Spleen (tissue), 11 donors: ENCODE measurements at regions not wholly inside any gene's neighbourhood (a gene's known extent, or its start where the extent isn't known, plus 50 kb on each side); places are given as distances from the start of the nearest gene placed in this dataset.

ENCODE experiments used
- DNase-seq: peaks from one replicate; pipeline ENCODE4 v3.0.0-alpha.2; 2020
- H3K27ac ChIP-seq, 8 donors: fragments of 200-600 bp; sonication (generic) in 7 of 8; 1 replicate in 4 of 8; 2 replicates in 4 of 8; pipeline versions ENCODE4 v1.5.0 to v1.8.0; 2016 to 2021; ENCODE audit warnings: inconsistent platforms in 4 of 8, mild to moderate bottlenecking in 4 of 8, moderate library complexity in 1 of 8
- H3K27me3 ChIP-seq, 7 donors: fragments of 200-600 bp; sonication (generic) in 6 of 7; replicated peaks in 1 of 7; 1 replicate in 4 of 7; 2 replicates in 3 of 7; pipeline versions ENCODE4 v1.5.0 to v1.8.0; 2016 to 2021; ENCODE audit warnings: inconsistent platforms in 3 of 7, mild to moderate bottlenecking in 1 of 7
- H3K36me3 ChIP-seq, 6 donors: fragments of 200-600 bp; sonication (generic) in 5 of 6; 1 replicate in 4 of 6; 2 replicates in 2 of 6; pipeline versions ENCODE4 v1.5.0 to v1.8.0; 2016 to 2021; ENCODE audit warnings: inconsistent platforms in 2 of 6
- H3K4me1 ChIP-seq, 6 donors: fragments of 200-600 bp; sonication (generic) in 5 of 6; 1 replicate in 3 of 6; 2 replicates in 3 of 6; pipeline versions ENCODE4 v1.5.0 to v1.8.0; 2016 to 2021; ENCODE audit warnings: inconsistent platforms in 3 of 6
- H3K4me3 ChIP-seq, 8 donors: fragments of 200-600 bp; sonication (generic) in 7 of 8; 1 replicate in 4 of 8; 2 replicates in 4 of 8; pipeline versions ENCODE4 v1.5.0 to v1.8.0; 2016 to 2021; ENCODE audit warnings: inconsistent platforms in 4 of 8, mild to moderate bottlenecking in 4 of 8, moderate library complexity in 2 of 8
- H3K9me3 ChIP-seq, 8 donors: fragments of 200-600 bp; sonication (generic) in 7 of 8; 1 replicate in 4 of 8; 2 replicates in 4 of 8; pipeline versions ENCODE4 v1.5.0 to v1.8.0; 2016 to 2021; ENCODE audit warnings: inconsistent platforms in 4 of 8
- POLR2A ChIP-seq, 3 donors: fragments of 450-650 bp; IDR thresholded peaks; one replicate each; pipeline ENCODE4 v1.5.1; 2017; ENCODE audit warnings: antibody characterized with exemption in 3 of 3, mild to moderate bottlenecking in 1 of 3
- POLR2AphosphoS5 ChIP-seq, 3 donors: sonication (generic); formaldehyde crosslinking; IDR thresholded peaks; one replicate each; pipeline ENCODE4 v1.5.1; 2017; ENCODE audit warnings: antibody characterized with exemption in 3 of 3
- WGBS, 5 donors: extraction: QIAGEN DNeasy Blood & Tissue Kit in 3 of 5; methylation state at CpG; one replicate each; pipeline versions ENCODE4 v1.1.5 to v1.1.7; 2013 to 2018; 5-methylcytosine and 5-hydroxymethylcytosine counted together
- intact Hi-C: fragments of 100-400 bp; cut with DNase I; formaldehyde crosslinking; loops from one replicate; pipeline ENCODE4 v1.15.0; 2023; ENCODE audit warnings: low total_unique reads
- TF ChIP-seq, protein P1 (sequence below), 11 experiments: fragments of 200-600 bp in 7 of 11; fragments of 450-650 bp in 4 of 11; sonication (generic) in 4 of 11; IDR thresholded peaks in 8 of 11; conservative IDR thresholded peaks in 3 of 11; 1 replicate in 7 of 11; 2 replicates in 4 of 11; pipeline versions ENCODE4 v1.4.0 to v1.8.0; 2016 to 2021; ENCODE audit warnings: antibody characterized with exemption in 11 of 11, inconsistent platforms in 4 of 11, mild to moderate bottlenecking in 1 of 11
- donor health status: healthy with polysubstance abuse.
- donor health status: DM: no; HTN: no; CAD: no; lungs with moderate emphysema.
- donor health status: DM: no; HTN: no; CAD: no.
- donor health status: Bipolar disorder and iron deficiency.
- donor health status: healthy.
- donor health status: DM: no; HTN: no; CAD: no.
- donor health status: DM: yes; HTN: yes; CAD: no.

DNA sequence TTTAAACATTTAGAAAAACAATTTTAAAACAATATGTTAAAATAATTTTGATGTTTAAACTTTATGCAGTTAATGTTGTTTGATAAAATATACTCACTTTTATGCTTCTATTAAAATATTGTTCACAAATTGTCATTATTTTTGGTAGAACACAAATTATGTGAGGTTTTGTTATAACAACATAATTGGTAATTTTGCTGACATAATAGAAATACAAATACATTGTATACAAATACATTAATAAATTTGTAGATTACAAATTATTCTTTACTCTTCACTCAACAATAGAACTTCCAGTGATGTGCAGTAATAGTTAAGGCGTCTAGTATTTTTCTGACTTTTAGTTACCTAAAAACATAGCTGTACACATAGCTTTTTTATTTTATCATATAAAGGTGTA lies 1472.4 kb upstream of the ADGRL3 start:
- intact Hi-C loops = no loop called here
- no peak overlapping the region for H3K4me3 ChIP-seq
- H3K27ac ChIP-seq = no peak overlapping the region
- H3K4me1 ChIP-seq = no peaks in the 10 kb centered on the region
- H3K36me3 ChIP-seq = no peaks in the 10 kb centered on the region
- 83 to 94% (median 89%) methylated on average over 1 of the region's 1 CpG for WGBS, 5 donors
- H3K27me3 ChIP-seq = no peaks in the 10 kb centered on the region
- TF ChIP-seq POLR2AphosphoS5 (IDR thresholded peaks at IDR 0.05) (no peak), POLR2A (IDR thresholded peaks at IDR 0.05) (no peak)
- TF ChIP-seq, protein P1, sequence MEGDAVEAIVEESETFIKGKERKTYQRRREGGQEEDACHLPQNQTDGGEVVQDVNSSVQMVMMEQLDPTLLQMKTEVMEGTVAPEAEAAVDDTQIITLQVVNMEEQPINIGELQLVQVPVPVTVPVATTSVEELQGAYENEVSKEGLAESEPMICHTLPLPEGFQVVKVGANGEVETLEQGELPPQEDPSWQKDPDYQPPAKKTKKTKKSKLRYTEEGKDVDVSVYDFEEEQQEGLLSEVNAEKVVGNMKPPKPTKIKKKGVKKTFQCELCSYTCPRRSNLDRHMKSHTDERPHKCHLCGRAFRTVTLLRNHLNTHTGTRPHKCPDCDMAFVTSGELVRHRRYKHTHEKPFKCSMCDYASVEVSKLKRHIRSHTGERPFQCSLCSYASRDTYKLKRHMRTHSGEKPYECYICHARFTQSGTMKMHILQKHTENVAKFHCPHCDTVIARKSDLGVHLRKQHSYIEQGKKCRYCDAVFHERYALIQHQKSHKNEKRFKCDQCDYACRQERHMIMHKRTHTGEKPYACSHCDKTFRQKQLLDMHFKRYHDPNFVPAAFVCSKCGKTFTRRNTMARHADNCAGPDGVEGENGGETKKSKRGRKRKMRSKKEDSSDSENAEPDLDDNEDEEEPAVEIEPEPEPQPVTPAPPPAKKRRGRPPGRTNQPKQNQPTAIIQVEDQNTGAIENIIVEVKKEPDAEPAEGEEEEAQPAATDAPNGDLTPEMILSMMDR (IDR thresholded peaks at IDR 0.05 in 8 of 11, conservative IDR thresholded peaks at IDR 0.05 in 3 of 11) = no peak
- peaks cover 0 to 19% (median 2%) of the 10 kb centered on the region in 8 donors for H3K9me3 ChIP-seq
- DNase-seq = no peak

DNA sequence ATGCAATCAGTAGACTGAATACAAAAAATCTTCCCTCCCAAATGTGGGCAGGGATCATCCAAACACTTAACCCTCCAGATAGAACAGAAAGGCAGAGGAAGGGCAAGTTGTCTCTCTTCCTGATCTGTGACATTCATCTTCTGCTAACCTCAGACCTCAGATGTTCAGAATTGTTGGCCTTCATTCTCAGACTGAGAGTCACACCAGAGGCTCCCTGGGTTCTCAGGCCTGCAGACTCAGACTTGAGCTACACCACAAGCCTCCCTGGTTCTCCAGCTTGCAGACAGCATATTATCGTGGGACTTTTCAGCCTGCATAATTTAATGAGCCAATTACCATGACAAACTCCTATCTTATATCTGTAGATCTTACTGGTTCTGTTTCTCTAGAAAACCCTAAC lies 1471.6 kb upstream of the ADGRL3 start:
- peaks cover 0 to 16% (median 2%) of the 10 kb centered on the region in 8 donors for H3K9me3 ChIP-seq
- no peaks in the 10 kb centered on the region for H3K27me3 ChIP-seq
- no peak for DNase-seq
- H3K4me1 ChIP-seq = no peaks in the 10 kb centered on the region
- intact Hi-C loops = no loop called here
- WGBS, 5 donors = 53 to 74% (median 70%) methylated on average over 1 of the region's 1 CpG
- H3K27ac ChIP-seq = no peak overlapping the region
- TF ChIP-seq POLR2A (IDR thresholded peaks at IDR 0.05) (no peak), POLR2AphosphoS5 (IDR thresholded peaks at IDR 0.05) (no peak)
- TF ChIP-seq, protein P1 (IDR thresholded peaks at IDR 0.05 in 8 of 11, conservative IDR thresholded peaks at IDR 0.05 in 3 of 11) = no peak
- no peak overlapping the region for H3K4me3 ChIP-seq
- no peaks in the 10 kb centered on the region for H3K36me3 ChIP-seq

DNA sequence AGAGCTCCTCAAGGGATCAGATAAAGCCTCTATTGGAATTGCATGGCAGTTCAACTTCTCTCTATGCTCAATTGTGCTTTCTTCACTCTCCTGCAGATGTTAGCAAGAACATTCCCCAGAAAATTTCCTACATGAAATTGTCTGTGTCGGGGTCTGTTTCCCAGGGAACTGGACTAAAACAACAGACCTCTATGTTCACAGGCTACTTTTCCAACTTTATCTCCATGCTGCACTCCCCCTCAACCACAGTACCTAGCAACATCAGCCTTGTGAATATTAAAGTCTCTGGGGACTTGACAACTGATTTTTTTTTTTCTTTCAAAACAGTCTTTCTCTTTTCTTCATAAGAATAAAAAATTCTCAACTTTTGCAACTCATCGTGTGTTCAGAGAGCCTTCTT lies 1470.8 kb upstream of the ADGRL3 start:
- intact Hi-C loops = no loop called here
- DNase-seq = no peak
- Histone ChIP-seq H3K4me3 (no peak overlapping the region), H3K4me1 (no peaks in the 10 kb centered on the region), H3K36me3 (no peaks in the 10 kb centered on the region), H3K9me3 (peaks cover 0 to 10% (median 2%) of the 10 kb centered on the region in 8 donors), H3K27me3 (no peaks in the 10 kb centered on the region), H3K27ac (no peak overlapping the region)
- WGBS, 5 donors = 77 to 86% (median 81%) methylated on average over 2 of the region's 2 CpGs
- no peak for TF ChIP-seq POLR2AphosphoS5 (IDR thresholded peaks at IDR 0.05)
- TF ChIP-seq, protein P1 (IDR thresholded peaks at IDR 0.05 in 8 of 11, conservative IDR thresholded peaks at IDR 0.05 in 3 of 11) = no peak
- no peak for TF ChIP-seq POLR2A (IDR thresholded peaks at IDR 0.05)

DNA sequence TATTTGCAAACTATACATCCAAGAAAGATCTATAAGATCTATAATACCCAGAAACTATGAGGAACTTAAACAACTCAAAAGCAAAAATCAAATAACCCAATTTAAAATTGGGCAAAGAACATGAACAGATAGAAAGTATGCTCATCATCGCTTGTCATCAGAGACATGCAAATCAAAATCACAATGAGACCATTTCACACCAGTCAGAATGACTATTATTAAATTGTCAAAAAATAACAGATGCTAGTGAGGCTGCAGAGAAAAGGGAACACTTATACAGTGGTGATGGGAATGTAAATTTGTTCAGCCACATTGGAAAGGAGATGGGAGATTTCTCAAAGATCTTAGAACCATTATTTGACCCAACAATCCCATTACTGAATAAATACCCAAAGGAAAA lies 1451.7 kb upstream of the ADGRL3 start:
- TF ChIP-seq POLR2A (IDR thresholded peaks at IDR 0.05) (no peak), POLR2AphosphoS5 (IDR thresholded peaks at IDR 0.05) (no peak)
- TF ChIP-seq, protein P1 (IDR thresholded peaks at IDR 0.05 in 8 of 11, conservative IDR thresholded peaks at IDR 0.05 in 3 of 11) = no peak
- Histone ChIP-seq H3K9me3 (peaks cover 0 to 15% (median 7%) of the 10 kb centered on the region in 8 donors), H3K27me3 (no peaks in the 10 kb centered on the region), H3K4me3 (no peak overlapping the region), H3K4me1 (no peaks in the 10 kb centered on the region), H3K36me3 (no peaks in the 10 kb centered on the region), H3K27ac (no peak overlapping the region)
- DNase-seq = no peak
- 93 to 98% (median 94%) methylated on average over 1 of the region's 1 CpG for WGBS, 5 donors
- intact Hi-C loops = no loop called here
